RWPE2 (cell line): ENCODE measurements at regions not wholly inside any gene's neighbourhood (a gene's known extent, or its start where the extent isn't known, plus 50 kb on each side); places are given as distances from the start of the nearest gene placed in this dataset.

ENCODE experiments used
- ATAC-seq: fragments of 200-7000 bp; cut with Tn5 transposase; 3 replicates; pipeline ENCODE4 v1.9.1; 2021; ENCODE audit warnings: low read depth
- DNase-seq: peaks from one replicate; pipeline ENCODE4 v3.0.0-alpha.2; 2020; ENCODE audit warnings: low spot score
- H3K27ac ChIP-seq: fragments of 450-650 bp; 2 replicates; pipeline ENCODE4 v1.5.1; 2017; ENCODE audit warnings: mild to moderate bottlenecking; ENCODE audit not compliant: poor library complexity, severe bottlenecking
- H3K27me3 ChIP-seq: fragments of 250-450 bp; sonication (Bioruptor Pico); 2 replicates; pipeline ENCODE4 v1.5.1; 2021; ENCODE audit warnings: mild to moderate bottlenecking, moderate library complexity; ENCODE audit not compliant: insufficient read depth, poor library complexity, severe bottlenecking
- H3K36me3 ChIP-seq: fragments of 250-450 bp; sonication (Bioruptor Pico); 2 replicates; pipeline ENCODE4 v1.5.1; 2020; ENCODE audit warnings: low read depth, mild to moderate bottlenecking, moderate library complexity
- H3K4me1 ChIP-seq: fragments of 250-450 bp; sonication (Bioruptor Pico); 2 replicates; pipeline ENCODE4 v1.5.1; 2021; ENCODE audit warnings: mild to moderate bottlenecking, moderate library complexity; ENCODE audit not compliant: insufficient read depth, poor library complexity, severe bottlenecking
- H3K4me3 ChIP-seq: fragments of 250-450 bp; sonication (Bioruptor Pico); 2 replicates; pipeline ENCODE4 v1.5.1; 2021; ENCODE audit warnings: mild to moderate bottlenecking, moderate library complexity; ENCODE audit not compliant: severe bottlenecking
- H3K9me3 ChIP-seq: fragments of 250-450 bp; sonication (Bioruptor Pico); 2 replicates; pipeline ENCODE4 v1.5.1; 2021; ENCODE audit warnings: mild to moderate bottlenecking, moderate library complexity; ENCODE audit not compliant: severe bottlenecking
- TF ChIP-seq, protein P1 (sequence below): fragments of 450-650 bp; IDR thresholded peaks from one replicate; pipeline ENCODE4 v1.5.1; 2017; ENCODE audit warnings: mild to moderate bottlenecking, moderate library complexity; ENCODE audit not compliant: poor library complexity, severe bottlenecking

DNA sequence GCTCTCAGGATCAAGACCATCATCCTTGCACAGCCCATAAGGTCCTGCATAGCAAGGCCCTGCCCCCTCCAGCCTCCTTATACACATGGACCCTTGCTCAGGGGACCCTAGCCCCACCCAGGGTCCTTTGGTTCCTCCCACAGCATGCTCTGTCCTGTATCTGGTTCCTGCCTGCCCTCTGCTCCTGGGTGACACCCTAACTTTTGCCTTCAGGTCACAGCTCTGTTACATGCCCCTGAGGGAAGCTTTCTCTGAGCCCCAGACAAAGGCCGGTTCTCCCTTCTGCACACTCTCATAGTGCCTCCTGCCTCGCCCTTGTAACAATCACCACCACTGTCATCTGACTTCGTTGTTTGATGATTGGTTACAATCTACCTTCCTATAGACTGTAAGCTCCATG is 204.8 kb downstream of the SMAD2 start:
- H3K4me1 ChIP-seq: no peaks in the 10 kb centered on the region
- no peaks in the 10 kb centered on the region for H3K9me3 ChIP-seq
- TF ChIP-seq, protein P1, sequence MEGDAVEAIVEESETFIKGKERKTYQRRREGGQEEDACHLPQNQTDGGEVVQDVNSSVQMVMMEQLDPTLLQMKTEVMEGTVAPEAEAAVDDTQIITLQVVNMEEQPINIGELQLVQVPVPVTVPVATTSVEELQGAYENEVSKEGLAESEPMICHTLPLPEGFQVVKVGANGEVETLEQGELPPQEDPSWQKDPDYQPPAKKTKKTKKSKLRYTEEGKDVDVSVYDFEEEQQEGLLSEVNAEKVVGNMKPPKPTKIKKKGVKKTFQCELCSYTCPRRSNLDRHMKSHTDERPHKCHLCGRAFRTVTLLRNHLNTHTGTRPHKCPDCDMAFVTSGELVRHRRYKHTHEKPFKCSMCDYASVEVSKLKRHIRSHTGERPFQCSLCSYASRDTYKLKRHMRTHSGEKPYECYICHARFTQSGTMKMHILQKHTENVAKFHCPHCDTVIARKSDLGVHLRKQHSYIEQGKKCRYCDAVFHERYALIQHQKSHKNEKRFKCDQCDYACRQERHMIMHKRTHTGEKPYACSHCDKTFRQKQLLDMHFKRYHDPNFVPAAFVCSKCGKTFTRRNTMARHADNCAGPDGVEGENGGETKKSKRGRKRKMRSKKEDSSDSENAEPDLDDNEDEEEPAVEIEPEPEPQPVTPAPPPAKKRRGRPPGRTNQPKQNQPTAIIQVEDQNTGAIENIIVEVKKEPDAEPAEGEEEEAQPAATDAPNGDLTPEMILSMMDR: no peak
- no peaks in the 10 kb centered on the region for H3K36me3 ChIP-seq
- no peaks in the 10 kb centered on the region for H3K27me3 ChIP-seq
- ATAC-seq (no peak), DNase-seq (no peak)
- H3K4me3 ChIP-seq: no peak overlapping the region
- H3K27ac ChIP-seq: no peak overlapping the region

DNA sequence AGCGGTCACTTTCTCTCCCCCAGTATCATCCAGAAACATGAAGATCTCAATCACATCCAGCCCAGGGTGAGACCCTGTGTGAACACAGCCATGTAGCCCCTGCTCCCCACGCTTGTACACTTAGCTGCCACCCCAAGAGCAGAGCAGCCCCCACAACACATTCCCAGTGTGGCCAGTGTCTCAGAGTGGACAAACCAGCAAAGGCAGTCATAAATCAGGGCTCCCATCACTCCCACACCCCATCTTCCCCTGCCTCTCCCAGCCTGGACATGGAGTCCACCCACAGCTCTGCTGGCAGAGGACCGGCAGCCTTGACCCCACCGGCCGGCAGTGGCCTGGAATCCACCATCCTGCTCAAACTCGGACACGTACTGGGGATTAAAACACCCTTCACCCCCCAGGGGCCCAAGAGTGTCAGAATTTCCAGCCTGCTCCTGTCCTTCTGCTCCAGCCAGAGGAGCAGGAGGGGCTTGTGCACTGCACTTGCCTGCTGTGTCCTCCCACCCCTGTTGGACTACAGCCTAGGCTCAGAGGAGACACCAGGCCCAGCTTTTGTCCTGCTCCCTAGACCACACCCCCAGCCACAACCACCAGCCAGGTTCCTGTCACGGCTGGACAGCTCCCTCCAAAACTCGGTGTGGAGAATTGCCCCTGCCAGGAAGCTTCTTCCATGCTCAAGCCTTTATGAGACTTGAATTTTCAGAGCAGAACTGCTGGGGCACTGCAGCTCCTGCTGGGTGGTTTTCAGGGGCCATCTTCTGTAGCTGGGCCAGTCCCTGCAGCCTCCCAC is 206.1 kb downstream of the SMAD2 start:
- H3K4me3 ChIP-seq: no peak overlapping the region
- no peak overlapping the region for H3K27ac ChIP-seq
- TF ChIP-seq, protein P1: no peak
- ATAC-seq (no peak), DNase-seq (no peak)
- no peaks in the 10 kb centered on the region for H3K4me1 ChIP-seq
- no peaks in the 10 kb centered on the region for H3K9me3 ChIP-seq
- H3K27me3 ChIP-seq: no peaks in the 10 kb centered on the region
- no peaks in the 10 kb centered on the region for H3K36me3 ChIP-seq

DNA sequence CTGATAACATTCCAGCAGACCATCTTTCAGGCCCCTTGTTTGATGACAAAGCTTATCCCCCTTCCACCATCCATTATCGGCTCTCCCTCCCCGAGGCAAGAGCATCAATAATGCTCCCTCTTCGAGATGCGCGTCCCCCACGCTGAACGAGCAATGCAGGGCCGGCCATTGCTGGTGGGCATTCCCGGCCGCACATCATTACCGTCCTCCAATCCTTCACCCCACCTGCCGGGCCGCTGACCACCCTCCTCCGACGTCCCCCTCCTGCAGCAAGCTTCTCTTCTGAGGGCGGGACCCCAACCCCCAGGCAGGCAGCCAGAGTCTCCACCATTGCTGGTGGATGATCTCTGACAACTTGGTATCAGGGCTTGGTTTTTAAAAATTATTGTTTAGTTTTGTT is 208.6 kb downstream of the SMAD2 start:
- ATAC-seq: no peak
- H3K27ac ChIP-seq: no peak overlapping the region
- H3K36me3 ChIP-seq: no peaks in the 10 kb centered on the region
- no peak overlapping the region for H3K4me3 ChIP-seq
- H3K9me3 ChIP-seq: no peaks in the 10 kb centered on the region
- DNase-seq: no peak
- no peaks in the 10 kb centered on the region for H3K4me1 ChIP-seq
- no peaks in the 10 kb centered on the region for H3K27me3 ChIP-seq
- TF ChIP-seq, protein P1: no peak

DNA sequence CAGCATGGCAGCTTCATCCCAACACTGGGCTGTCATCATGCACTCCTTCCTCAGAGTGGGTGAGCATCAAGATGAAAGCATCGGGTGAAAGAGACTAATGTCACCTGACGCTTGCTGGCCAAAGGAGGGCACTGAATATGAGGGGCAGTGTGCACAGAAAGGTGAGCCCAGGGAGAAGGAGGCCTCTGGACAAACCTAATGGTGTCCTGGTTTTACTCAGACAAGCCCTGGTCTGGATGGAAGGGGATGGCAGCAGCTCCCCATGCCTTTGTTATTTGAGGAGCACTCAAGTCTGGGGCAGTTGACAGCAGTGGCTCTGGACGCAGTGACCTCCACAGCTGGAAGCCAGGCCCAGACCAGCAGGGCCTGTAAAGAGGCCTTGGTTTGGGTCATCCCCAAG is 209.7 kb downstream of the SMAD2 start:
- no peak overlapping the region for H3K4me3 ChIP-seq
- H3K4me1 ChIP-seq: no peaks in the 10 kb centered on the region
- no peak for ATAC-seq
- H3K9me3 ChIP-seq: no peaks in the 10 kb centered on the region
- H3K36me3 ChIP-seq: no peaks in the 10 kb centered on the region
- no peaks in the 10 kb centered on the region for H3K27me3 ChIP-seq
- no peak for DNase-seq
- no peak overlapping the region for H3K27ac ChIP-seq
- TF ChIP-seq, protein P1: no peak

DNA sequence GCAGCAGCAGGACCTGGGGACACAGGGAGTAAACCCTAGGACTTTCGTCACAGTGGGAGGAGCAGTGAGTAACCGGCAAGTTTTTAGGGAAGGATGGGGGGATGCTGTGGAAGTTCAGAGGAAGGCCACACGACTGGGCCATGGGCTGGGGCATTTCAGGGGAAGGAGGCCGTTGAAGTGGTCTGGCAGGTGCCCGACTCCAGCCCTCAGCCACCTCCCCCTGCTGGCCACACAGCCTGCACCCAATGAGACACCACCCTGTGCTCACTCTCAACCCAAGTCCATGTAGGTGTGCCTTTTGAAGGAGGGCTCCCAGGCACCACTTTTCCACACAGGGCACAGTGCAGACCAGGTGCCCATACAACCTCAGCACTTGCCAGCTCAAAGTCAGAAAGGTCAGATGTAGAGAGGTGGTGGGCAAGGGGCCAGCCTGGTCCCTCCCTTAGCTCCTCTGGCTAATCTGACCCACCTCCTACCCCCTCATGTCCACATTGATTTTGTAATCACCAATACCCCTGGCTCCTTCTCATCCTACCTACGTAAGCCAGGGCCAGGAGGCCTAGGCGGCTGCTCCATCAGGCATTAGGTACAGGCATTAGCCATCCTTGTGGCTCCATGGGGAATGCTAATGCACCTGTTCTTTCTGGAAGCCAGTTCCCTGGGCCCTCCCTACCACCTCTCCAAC is 211.2 kb downstream of the SMAD2 start:
- DNase-seq (no peak), ATAC-seq (no peak)
- Histone ChIP-seq H3K9me3 (no peaks in the 10 kb centered on the region), H3K4me1 (no peaks in the 10 kb centered on the region), H3K4me3 (no peak overlapping the region), H3K27me3 (no peaks in the 10 kb centered on the region), H3K36me3 (no peaks in the 10 kb centered on the region), H3K27ac (no peak overlapping the region)
- TF ChIP-seq, protein P1: no peak
